NCI-H2107 (cell line): ENCODE measurements at regions not wholly inside any gene's neighbourhood (a gene's known extent, or its start where the extent isn't known, plus 50 kb on each side); places are given as distances from the start of the nearest gene placed in this dataset.

Experiments
- DNase-seq: peaks from one replicate; lab custom pipeline; 2025; lab: John Stamatoyannopoulos, UW

DNA sequence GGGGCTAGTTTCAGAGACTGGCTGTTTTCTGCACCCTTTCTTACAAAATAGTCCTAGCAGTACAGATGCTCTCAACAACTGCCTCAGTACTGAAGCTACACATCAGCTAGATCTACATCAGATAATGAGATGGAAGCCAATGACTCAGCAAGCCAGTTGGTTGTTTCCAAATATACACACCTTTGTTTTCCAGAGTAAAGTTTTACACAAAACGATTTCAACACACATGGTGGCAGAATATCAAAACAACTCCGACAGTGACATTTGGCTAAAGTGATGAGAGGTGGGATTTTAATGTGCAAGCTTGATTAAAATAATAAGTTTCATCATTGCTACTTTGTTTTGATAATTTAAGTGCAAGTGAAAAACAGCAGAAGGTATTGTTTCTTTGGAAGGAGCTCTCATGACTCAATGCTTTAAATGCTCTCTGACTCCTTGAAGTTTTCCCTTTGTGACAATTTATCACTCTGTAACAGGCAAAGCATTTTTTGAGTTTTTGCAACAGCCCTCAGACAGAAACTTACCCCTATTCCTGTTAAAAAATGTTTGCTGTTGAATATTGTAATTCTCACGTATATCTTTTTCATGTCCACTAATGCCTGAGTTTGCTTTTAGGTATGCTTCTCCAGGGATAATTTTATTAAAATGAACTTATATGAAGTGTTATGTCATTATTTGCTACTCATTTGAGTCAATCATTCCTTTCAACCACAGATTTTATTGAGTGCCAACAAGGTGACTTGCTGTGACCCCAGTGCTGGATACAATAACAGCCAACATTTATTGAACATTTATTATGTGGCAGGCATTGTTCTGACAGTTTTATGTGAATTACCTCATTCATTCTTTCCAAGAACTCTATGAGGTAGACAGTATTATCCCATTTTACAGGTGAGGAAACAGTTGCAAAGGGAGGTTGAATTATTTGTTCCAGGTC, 882.0 kb downstream of the TFAP2A start:
- no peak for DNase-seq

DNA sequence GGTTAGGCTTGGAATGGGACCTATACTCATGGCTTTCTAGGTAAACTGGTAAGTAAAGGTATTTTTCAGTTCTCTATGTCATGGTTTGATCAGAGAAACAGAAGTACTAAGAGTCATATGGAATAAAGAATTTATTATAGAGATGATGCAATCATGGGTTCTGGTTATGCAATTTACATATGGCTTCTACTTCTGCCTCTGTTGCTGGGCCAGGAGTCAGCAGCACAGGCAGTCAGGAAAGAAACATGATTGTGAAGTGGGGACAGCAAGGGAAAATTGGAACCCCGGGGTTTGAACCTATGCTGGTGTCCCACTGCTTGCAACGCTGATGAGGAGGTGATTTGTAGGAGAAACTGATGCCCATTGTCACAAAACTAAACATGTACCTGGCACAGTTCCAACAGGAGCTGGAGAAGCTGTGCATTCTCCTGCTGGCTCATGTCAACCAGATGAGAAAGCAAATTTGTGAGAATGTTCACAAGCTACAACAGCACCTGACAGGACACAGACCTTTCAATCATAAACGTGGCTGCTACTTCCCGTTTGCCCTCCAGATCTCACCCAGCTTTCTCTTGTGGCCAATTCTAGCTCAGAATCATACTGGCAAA, 887.1 kb downstream of the TFAP2A start:
- DNase-seq = no peak

DNA sequence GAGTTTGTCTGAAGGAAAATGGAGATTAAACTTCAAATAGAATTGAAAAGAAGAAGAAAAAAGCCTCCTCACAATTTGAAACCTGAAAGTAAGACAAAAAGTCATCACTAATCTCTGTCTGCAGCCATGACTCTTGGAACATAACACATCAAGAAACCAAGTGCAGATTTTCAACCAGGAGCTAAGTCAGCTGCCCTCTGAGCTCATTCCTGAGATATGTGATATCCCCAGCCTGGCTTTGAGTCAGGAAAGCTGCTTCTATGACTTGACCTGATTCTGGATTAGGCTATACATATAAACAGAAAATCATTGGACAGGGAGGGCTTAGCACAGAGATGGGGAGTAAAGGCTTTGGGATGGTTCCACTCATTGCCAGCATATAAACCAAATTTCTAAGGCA, 891.4 kb downstream of the TFAP2A start:
- no peak for DNase-seq

DNA sequence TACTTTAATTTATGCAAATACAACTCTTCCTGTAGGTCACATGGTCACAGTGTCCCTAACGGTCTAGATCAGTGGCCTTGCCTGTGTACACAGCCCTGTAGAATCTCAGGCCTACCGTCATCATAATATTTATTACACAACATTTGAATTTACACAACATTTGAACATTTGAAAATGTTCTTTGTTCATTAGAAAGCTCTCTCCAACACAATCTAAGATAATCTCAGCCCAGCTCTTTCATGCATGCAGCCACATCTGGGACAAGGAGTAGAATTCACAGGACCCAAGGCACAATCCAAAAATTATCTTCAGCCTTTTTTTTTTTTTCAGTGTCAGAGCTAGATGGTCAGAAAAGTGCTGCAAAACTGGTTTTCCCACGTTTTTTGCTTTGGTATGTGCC, 892.8 kb downstream of the TFAP2A start:
- DNase-seq = no peak

DNA sequence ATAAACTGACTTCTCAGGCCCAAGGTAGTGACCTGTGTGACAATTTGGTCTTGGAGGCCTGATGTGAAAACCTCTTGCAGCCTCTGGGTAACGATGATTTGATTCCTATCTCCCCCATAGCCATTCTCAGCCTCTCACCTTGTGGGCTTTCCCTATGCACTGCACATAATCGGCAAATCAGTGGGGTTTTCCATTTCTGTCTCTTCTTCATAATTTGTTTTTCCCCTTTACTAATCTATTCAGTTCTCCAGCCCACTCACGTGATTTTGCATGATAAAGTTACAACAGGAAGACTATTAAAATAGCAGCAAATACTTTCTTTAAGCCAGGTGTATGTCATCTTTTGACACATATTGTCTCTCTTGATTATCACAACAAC, 893.7 kb downstream of the TFAP2A start:
- DNase-seq = no peak

DNA sequence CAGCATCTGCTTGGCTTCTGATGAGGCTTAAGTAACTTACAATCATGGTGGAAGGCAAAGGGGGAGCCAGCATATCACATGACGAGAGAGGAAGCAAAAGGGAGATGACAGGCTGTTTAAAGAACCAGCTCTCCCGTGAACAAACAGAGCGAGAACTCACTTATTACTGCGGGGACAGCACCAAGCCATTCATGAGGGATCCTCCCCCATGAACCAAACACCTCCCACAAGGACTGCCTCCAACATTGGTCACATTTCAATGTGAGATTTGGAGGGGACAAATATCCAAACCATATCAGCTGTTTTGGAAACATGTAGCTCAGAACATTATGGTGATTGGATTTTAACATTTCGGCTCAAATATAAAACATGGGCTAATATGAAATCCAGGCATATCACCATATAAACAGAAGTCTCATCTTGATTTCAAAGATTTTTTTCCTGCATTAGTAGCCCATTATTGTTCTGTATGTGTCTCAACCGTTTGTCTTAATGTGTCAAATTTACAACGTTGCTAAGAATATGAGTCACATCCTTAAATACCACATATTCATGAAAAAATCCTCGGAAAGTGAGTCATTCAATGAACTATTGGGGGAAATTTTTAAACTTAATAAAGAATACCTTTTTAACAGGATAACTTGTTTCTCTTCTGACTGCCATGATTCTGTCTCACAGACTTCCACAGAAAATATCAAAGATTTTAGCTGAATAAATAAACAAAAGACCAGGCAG, 894.3 kb downstream of the TFAP2A start:
- DNase-seq = no peak

DNA sequence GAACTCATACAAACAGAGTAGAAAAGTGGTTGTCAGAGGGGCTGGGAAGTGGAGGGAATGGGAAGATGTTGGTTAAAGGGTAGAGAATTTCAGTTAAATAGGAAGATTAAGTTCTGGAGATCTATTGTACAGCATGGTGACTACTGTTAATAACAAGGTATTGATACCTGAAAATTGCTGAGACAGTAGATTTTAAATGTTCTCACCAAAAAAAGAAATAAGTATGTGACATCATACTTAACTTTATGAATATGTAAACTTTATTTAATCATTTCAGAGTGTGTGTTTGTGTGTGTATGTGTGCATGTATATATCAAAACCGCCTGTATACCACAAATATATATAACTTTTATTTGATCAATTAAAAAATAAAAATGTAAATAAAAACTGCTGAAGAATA, 896.4 kb downstream of the TFAP2A start:
- no peak for DNase-seq

DNA sequence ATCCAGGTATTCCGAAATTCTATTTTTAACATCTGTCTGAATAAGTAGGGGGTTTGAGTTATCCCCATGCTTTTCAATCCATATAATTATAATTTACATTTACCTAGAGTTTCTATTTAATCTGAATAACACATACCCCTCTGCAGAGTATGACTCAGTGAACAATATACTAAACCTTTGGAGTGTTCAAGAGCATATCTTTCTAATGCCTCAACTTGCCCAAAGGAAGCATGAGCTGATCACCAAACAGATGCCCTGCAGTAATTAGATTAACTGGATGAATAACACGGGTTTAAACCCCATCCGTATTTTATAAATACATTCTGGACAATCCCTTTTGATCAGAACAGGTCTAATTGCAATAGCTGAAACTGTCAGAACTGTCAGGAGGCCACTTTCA, 897.1 kb downstream of the TFAP2A start:
- DNase-seq = no peak

DNA sequence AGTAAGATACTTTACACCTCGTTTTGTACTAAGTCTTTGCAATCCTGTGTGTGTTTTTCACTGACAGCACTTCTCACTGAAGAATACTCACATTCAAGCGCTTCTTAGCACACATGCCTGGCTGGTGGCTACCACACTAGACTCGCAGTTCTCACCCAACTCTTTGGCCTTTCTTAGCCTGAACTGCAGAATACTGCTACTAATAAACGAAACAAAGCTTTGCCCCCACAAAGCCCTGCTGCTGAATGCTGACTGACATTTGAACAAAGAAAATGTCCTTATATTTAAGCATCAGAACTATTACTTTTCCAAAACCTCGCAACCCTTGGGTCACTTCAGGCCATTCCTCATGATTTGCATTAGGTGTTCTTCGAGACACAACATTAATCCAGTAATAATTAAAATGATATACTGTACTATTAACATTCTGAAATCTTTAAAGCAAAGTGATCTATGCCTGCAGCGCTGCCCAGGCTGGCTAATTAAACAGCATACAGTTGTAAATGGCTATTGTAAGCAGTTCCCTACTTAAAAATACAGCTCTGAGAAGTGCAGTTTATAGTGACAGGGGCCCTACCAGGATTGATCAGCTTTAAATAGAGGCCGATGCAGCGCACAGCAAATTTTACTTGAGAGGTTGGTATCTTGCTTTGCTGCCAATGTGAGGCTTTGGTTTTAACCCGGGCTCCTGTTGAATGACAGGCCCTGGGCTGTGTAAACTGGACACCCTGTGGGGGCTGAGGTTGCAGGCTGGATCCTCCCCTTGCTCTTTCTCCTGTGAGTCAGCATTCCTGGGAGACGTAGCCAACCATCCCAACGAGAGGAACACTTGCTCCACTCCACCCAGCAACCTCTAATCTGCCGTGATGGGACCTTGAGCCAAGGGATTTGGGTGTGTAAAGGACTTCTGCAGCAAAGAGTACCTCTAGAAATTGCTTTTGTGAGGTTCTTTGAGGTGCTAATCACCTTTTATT, 899.0 kb downstream of the TFAP2A start:
- DNase-seq = no peak

DNA sequence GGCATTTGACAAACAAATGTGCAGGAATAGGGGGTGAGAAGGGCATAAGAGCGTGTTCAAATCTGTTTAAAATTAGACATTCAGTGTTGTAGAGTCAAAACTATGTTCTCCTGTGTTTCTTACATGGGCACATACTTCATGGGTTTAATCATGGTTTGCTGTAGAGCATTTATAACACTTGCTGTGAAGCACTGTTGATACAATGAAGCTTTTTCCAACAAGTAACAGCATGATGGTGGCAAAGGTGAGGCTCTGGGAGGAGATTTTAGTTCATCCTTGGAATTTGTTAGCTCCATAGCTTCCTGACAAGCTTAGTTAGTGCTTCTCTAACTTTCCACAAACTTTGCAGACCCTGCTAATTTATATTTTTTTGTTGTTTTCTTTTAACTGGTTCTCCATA, 900.7 kb downstream of the TFAP2A start:
- DNase-seq = no peak

DNA sequence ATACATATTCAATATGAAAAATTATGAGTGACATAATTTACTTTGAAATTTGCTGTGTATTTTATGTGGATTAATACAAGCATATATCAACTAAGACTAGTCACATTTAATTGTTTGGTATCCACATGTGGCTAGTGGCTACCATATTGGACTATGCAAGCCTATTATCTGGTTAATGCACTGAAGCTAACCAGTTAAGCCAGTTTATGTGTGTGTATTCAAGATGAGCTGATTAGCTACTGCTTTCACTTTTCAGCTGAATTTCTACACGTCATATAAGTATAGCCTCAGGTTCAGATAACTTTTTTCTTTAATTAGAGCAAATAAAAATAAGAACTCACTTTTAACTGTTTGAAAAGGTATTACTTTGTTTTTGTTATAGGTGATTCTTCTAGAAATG, 903.7 kb downstream of the TFAP2A start:
- no peak for DNase-seq

DNA sequence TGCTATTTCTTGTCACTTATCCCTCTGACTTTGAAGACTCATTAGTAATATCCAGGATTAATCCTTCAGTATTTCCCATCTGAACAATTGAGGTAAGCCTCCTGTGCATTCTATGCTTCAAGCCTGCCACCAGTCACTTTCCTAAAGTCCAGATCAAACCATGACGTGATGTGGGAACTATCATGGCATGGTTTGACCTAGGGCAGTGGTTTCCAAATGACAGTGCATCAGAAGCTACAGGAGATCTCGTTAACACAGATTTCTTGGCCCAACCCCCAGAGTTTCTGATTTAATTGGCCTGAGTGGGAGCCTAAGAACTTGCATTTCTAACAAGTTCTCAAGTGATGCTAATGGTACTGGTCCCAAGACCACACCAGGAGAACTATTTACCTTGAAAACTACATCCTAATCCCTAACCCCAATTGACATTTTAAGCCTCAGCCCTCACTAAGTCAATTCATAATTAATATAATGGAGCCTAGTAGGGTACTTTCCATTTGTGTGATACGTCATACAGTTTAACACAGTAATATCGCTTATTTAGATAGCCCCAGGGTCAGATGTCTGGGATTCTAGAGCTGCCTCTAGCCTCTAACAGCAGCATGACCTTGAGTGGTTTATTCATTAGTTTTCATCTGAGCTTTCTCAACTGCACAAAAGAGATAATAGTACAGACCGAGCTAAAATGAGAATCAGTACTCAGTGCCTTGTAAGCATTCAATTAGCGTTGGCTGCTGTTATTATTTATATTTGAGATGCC, 907.6 kb downstream of the TFAP2A start:
- no peak for DNase-seq

DNA sequence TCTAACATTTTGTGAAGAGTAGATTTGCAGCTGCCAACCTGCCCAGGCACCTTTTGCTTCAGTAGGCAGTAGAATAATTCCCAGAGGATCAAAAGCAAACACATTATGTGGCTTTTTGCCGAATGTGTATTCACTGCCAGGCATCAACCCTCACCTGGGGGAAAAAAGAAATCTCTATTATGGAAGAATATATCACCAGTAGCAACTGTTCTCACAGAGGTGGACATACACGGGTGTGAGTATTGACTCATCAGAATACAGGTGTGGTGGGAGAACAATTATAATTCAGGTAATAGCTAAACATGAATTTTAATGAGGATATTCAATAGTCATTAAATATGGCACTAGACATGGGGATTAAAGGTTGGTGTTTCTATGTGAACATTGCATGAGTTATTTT, 910.7 kb downstream of the TFAP2A start:
- DNase-seq = peak; percentile 6

DNA sequence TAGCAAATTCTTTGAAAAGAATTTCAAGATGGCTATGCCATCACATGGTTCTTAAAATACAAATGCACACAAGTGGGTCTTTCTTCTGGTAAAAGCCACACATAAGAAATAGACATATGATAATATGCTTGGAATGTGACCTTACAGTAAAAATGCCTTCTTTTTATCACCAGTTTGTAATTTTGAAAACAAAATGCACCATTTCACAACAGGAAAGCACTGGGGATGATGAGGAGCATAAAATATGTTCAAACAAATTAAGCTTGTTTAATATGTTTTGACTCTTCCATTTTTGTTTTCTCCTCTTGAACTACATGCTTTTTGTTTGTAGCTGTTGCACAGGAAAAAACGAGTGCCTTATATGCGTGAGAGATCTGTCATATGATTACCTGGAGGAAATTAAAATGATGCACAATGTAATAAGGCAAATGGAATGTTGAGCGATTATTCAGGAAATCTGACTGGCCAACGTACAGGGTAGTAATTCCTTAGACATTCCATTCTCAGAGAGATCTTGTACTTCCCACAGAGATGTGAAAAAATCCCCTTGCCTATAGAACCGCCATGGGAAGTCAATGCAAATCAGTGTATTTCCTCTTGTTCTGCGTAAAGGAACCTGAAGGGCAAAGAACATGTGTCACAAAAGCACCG, 911.6 kb downstream of the TFAP2A start:
- no peak for DNase-seq

DNA sequence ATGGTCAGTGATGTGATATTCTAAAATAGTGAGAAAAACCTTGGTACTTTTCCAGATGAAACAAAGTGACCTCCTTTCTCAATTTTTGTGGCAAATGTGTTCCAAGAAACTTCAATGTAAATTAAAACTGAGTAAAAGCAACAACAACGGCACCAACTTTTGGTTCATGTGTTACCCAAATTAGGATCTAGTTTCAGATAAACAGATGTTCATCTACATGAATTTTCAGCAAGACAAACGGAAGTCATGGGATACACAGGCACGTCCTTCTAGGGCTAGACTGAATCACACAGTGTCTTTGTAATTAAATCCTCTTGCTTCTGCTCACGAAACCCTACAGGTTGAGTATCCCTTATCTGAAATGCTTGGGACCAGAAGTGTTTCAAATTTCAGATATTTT, 915.2 kb downstream of the TFAP2A start:
- DNase-seq = no peak

DNA sequence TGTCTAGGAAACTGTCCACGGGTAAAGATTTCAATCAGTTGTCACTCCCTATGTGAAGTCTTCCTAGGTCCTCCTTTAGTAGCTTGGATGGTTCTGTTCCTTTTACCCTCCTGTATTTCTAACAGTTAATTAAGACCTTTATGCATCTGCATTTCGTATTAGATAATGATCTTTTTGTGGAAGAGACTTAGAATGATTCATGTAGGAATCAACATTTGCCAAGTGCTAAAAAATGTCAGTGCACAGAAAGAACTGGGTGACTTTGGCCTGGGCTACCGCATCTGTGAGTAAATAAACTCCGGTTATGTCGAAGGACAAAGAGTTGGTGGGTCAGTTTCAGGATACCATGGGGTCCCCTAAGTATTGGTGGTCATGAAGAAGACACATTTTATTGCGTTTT, 918.0 kb downstream of the TFAP2A start:
- DNase-seq = no peak

DNA sequence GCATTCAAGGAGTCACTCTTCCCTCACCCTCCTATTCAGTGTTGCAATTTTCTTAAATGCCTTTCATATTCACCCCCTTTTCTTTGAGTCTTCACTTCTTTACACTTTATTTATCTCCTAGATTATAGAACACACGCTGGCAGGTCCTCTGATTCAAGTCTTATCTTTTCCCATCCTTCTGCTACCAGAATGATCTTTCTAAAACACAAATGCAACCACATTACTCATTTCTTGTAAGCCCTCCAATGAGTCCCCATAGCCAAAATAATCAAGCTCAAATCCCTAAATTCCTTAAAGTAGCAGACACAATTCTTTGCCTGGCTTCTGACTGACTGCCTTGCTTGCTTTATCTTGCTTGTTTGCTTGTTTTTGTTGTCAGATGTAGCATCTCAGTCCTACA, 920.0 kb downstream of the TFAP2A start:
- DNase-seq = no peak

DNA sequence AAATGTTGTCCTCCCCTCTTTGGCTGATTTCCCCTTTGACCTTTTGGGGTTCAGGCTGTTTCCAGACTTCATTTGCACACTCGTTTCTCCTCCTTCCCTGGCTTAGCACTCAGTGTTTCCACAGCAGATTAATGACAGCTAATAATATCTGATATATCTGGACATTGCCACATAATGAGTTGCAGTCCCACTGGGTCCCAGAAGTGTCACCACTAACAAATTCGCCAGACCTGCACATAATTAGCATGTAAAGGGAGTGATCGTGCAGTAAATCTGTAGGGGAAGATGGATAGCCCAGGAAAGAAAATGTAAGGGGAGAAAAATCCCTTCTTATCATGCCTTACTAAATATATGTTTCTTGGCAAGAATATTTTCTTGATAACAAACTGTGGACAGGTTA, 922.1 kb downstream of the TFAP2A start:
- no peak for DNase-seq

DNA sequence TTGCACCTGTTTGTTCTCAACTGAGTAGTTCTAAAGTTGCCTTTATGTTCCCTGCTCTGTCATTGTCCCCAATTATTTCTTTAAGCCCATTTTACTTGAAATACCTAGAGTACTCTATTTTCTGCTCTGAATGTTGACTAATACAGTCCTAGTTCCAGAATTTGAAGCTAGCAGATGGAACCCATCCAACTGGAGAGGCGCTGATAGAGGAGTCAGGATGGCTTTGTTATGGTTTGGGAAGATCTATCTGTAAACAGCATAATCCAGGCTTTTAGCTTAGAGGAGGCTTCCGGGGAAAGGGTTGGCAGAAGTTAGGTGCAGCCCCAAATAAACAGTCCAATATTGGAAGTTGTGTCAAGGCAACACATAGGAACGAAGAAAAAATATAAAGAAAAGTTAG, 927.7 kb downstream of the TFAP2A start:
- DNase-seq = no peak

DNA sequence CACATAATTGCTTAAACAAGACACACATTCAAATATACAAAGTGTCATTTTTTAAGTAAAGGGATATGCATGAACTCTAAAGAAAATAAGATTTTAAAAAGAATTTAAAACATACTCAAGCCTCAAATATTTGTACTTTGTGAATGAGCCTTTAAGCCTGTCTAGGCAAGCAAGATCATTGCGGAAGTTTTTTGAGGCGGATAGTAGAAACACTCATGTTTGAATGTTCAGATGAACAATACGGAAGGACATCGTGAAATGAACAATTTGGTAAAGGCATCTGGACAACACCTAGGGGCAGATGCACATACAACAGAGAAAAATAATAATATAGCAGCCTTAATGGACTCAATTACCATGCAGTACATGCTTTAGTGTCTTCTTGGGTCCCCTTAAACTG, 928.9 kb downstream of the TFAP2A start:
- DNase-seq = no peak

DNA sequence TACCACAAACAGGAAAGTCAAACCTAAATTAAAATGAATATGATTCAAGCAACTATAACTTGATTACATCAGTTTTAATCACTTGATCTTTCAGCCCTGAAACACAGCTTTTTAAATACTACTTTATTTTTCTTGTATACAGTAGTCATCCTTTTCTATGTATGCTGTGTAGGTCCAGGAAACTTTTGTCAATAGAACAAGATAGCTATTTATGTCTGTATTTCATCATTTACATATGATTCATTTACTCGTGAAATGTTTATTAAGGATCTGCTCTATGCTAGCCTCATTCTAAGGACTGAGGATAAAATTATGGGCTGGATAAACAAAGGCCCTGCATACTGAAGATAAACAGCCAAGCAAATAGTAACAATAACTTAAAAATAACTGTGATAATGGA, 930.2 kb downstream of the TFAP2A start:
- no peak for DNase-seq
